SK-N-SH treated with all-trans-retinoic acid at 6 μM for 48 hours (cell line): ENCODE measurements at regions not wholly inside any gene's neighbourhood (a gene's known extent, or its start where the extent isn't known, plus 50 kb on each side); places are given as distances from the start of the nearest gene placed in this dataset.
"Not testable (repeated sequence)": the region's sequence is repeated elsewhere in the genome, so short reads cannot be mapped to it uniquely, and the experiment has no call there.

Experiments
- ATAC-seq: fragments of 200-7000 bp; cut with Tn5 transposase; 3 replicates; pipeline ENCODE4 v1.9.1; 2020; ENCODE audit warnings: mild to moderate bottlenecking, moderate library complexity
- ARNTL ChIP-seq: fragments of 450-650 bp; formaldehyde crosslinking; IDR thresholded peaks from 2 replicates; pipeline ENCODE4 v1.5.0; 2020; ENCODE audit warnings: low read depth, mild to moderate bottlenecking, moderate library complexity, borderline replicate concordance
- BACH2 ChIP-seq: fragments of 250-450 bp; sonication (Bioruptor Pico); IDR thresholded peaks from 2 replicates; pipeline ENCODE4 v1.9.0; 2021; ENCODE audit warnings: mild to moderate bottlenecking, borderline replicate concordance
- CSDC2 ChIP-seq: fragments of 250-450 bp; sonication (Bioruptor Pico); IDR thresholded peaks from 2 replicates; pipeline ENCODE4 v1.5.0; 2020; ENCODE audit warnings: mild to moderate bottlenecking, moderate library complexity
- CSRNP3 ChIP-seq: fragments of 250-450 bp; sonication (Bioruptor Pico); IDR thresholded peaks from 2 replicates; pipeline ENCODE4 v1.5.1; 2021; ENCODE audit warnings: mild to moderate bottlenecking, moderate library complexity
- ESRRG ChIP-seq: fragments of 250-450 bp; sonication (Bioruptor Pico); IDR thresholded peaks from 2 replicates; pipeline ENCODE4 v1.6.1; 2021; ENCODE audit warnings: mild to moderate bottlenecking
- GLIS3 ChIP-seq: fragments of 250-450 bp; sonication (Bioruptor Pico); IDR thresholded peaks from 2 replicates; pipeline ENCODE4 v1.5.0; 2020; ENCODE audit warnings: mild to moderate bottlenecking, moderate library complexity
- ISL1 ChIP-seq: fragments of 250-450 bp; sonication (Bioruptor Pico); IDR thresholded peaks from 2 replicates; pipeline ENCODE4 v2.1.2; 2022; ENCODE audit warnings: mild to moderate bottlenecking, moderate library complexity
- OSR1 ChIP-seq: fragments of 250-450 bp; sonication (Bioruptor Pico); IDR thresholded peaks from 2 replicates; pipeline ENCODE4 v1.8.0; 2022; ENCODE audit warnings: moderate library complexity, mild to moderate bottlenecking, inconsistent platforms
- PATZ1 ChIP-seq: fragments of 250-450 bp; sonication (Bioruptor Pico); IDR thresholded peaks from 2 replicates; pipeline ENCODE4 v1.8.0; 2020; ENCODE audit warnings: mild to moderate bottlenecking, moderate library complexity, borderline replicate concordance
- POU6F1 ChIP-seq: fragments of 250-450 bp; sonication (Bioruptor Pico); IDR thresholded peaks from 2 replicates; pipeline ENCODE4 v1.8.0; 2021; ENCODE audit warnings: low read depth, mild to moderate bottlenecking, moderate library complexity, borderline replicate concordance
- PPARA ChIP-seq: fragments of 250-450 bp; sonication (Bioruptor Pico); IDR thresholded peaks from 2 replicates; pipeline ENCODE4 v1.5.0; 2020; ENCODE audit warnings: mild to moderate bottlenecking, borderline replicate concordance
- RARB ChIP-seq: fragments of 250-450 bp; sonication (Bioruptor Pico); IDR thresholded peaks from 2 replicates; pipeline ENCODE4 v1.8.0; 2021; ENCODE audit warnings: mild to moderate bottlenecking, moderate library complexity
- SNAI2 ChIP-seq: fragments of 250-450 bp; sonication (Bioruptor Pico); IDR thresholded peaks from 2 replicates; pipeline ENCODE4 v1.5.0; 2020; ENCODE audit warnings: mild to moderate bottlenecking, moderate library complexity
- TSHZ2 ChIP-seq: fragments of 250-450 bp; sonication (Bioruptor Pico); IDR thresholded peaks from 2 replicates; pipeline ENCODE4 v1.5.0; 2020; ENCODE audit warnings: mild to moderate bottlenecking, moderate library complexity
- ZFP3 ChIP-seq: fragments of 250-450 bp; sonication (Bioruptor Pico); IDR thresholded peaks from 2 replicates; pipeline ENCODE4 v1.5.0; 2020; ENCODE audit warnings: mild to moderate bottlenecking, moderate library complexity
- ZFP30 ChIP-seq: fragments of 450-650 bp; formaldehyde crosslinking; IDR thresholded peaks from 2 replicates; pipeline ENCODE4 v1.5.0; 2022; ENCODE audit warnings: mild to moderate bottlenecking, moderate library complexity
- ZNF70 ChIP-seq: fragments of 450-650 bp; formaldehyde crosslinking; IDR thresholded peaks from 2 replicates; pipeline ENCODE4 v1.5.0; 2020; ENCODE audit warnings: mild to moderate bottlenecking, moderate library complexity

- TF ChIP-seq ZFP30 (no peak), SNAI2 (CRISPR knock-in tag) (no peak), ZNF70 (CRISPR knock-in tag) (no peak), CSRNP3 (CRISPR knock-in tag) (no peak), CSDC2 (CRISPR knock-in tag) (no peak), GLIS3 (no peak), PPARA (CRISPR knock-in tag) (no peak), ISL1 (CRISPR knock-in tag) (no peak), ARNTL (CRISPR knock-in tag) (no peak), ESRRG (CRISPR knock-in tag) (no peak), BACH2 (CRISPR knock-in tag) (no peak), POU6F1 (no peak), TSHZ2 (CRISPR knock-in tag) (no peak), ZFP3 (CRISPR knock-in tag) (no peak), OSR1 (no peak), RARB (CRISPR knock-in tag) (no peak), PATZ1 (CRISPR knock-in tag) (no peak)
- no peak for ATAC-seq
These were observed 100.4 kb downstream of the EN1 start for GRCh38 chr2:118747066-118747465.

- not testable (repeated sequence) for ATAC-seq
These were observed 102.7 kb downstream of the EN1 start for GRCh38 chr2:118744682-118745181.

- TF ChIP-seq PPARA (CRISPR knock-in tag) (no peak), RARB (CRISPR knock-in tag) (no peak), TSHZ2 (CRISPR knock-in tag) (no peak), GLIS3 (no peak), ZFP3 (CRISPR knock-in tag) (no peak), CSRNP3 (CRISPR knock-in tag) (no peak), POU6F1 (no peak), SNAI2 (CRISPR knock-in tag) (no peak), OSR1 (no peak)
- ATAC-seq: peak; percentile 100
These were observed 108.7 kb downstream of the EN1 start for GRCh38 chr2:118738524-118739308.
